ENCODE measurements at regions not wholly inside any gene's neighbourhood (a gene's known extent, or its start where the extent isn't known, plus 50 kb on each side); places are given as distances from the start of the nearest gene placed in this dataset.

GRCh38 chr2:133651861-133652260 lies 83.6 kb upstream of the NCKAP5 start:
- no peak for TF ChIP-seq CTCF (IDR thresholded peaks at IDR 0.05)
- no peak for TF ChIP-seq POLR2A (IDR thresholded peaks at IDR 0.05)
